ENCODE measurements at regions not wholly inside any gene's neighbourhood (a gene's known extent, or its start where the extent isn't known, plus 50 kb on each side); places are given as distances from the start of the nearest gene placed in this dataset.

- Mint-ChIP-seq H3K27ac (peak overlapping the region; percentile 63), H3K4me3 (no peak overlapping the region), H3K4me1 (ENCODE audit: unreplicated experiment) (peaks cover 4% of the 10 kb centered on the region), H3K27me3 (no peaks in the 10 kb centered on the region), H3K36me3 (peaks cover 27% of the 10 kb centered on the region), H3K9me3 (no peaks in the 10 kb centered on the region)
- no peak for TF ChIP-seq CTCF (conservative IDR thresholded peaks at IDR 0.05)
- no peak for DNase-seq (ENCODE audit: extremely low spot score, unreplicated experiment)
These were observed 77.1 kb upstream of the SLC4A11 start for GRCh38 chr20:3316136-3316535.

GRCh38 chr20:3315136-3315535 is 76.1 kb upstream of the SLC4A11 start:
- Mint-ChIP-seq H3K27me3 (no peaks in the 10 kb centered on the region), H3K36me3 (peaks cover 27% of the 10 kb centered on the region), H3K4me1 (ENCODE audit: unreplicated experiment) (peaks cover 4% of the 10 kb centered on the region), H3K9me3 (no peaks in the 10 kb centered on the region), H3K27ac (no peak overlapping the region), H3K4me3 (no peak overlapping the region)
- no peak for DNase-seq (ENCODE audit: extremely low spot score, unreplicated experiment)
- TF ChIP-seq CTCF (conservative IDR thresholded peaks at IDR 0.05): no peak

- no peak for TF ChIP-seq CTCF (conservative IDR thresholded peaks at IDR 0.05)
- Mint-ChIP-seq H3K27me3 (no peaks in the 10 kb centered on the region), H3K27ac (no peak overlapping the region), H3K36me3 (peaks cover 27% of the 10 kb centered on the region), H3K4me3 (no peak overlapping the region), H3K4me1 (ENCODE audit: unreplicated experiment) (peaks cover 4% of the 10 kb centered on the region), H3K9me3 (no peaks in the 10 kb centered on the region)
- DNase-seq (ENCODE audit: extremely low spot score, unreplicated experiment): no peak
These were observed 75.4 kb upstream of the SLC4A11 start for GRCh38 chr20:3314391-3314790.

GRCh38 chr20:3313683-3314065 is 74.7 kb upstream of the SLC4A11 start:
- TF ChIP-seq CTCF (conservative IDR thresholded peaks at IDR 0.05): no peak
- Mint-ChIP-seq H3K36me3 (peaks cover 32% of the 10 kb centered on the region), H3K27me3 (no peaks in the 10 kb centered on the region), H3K4me1 (ENCODE audit: unreplicated experiment) (peaks cover 4% of the 10 kb centered on the region), H3K27ac (peak overlapping the region; percentile 70), H3K4me3 (no peak overlapping the region), H3K9me3 (no peaks in the 10 kb centered on the region)
- no peak for DNase-seq (ENCODE audit: extremely low spot score, unreplicated experiment)

- no peaks in the 10 kb centered on the region for H3K9me3 Mint-ChIP-seq
- H3K4me1 Mint-ChIP-seq (ENCODE audit: unreplicated experiment): peaks cover 4% of the 10 kb centered on the region
- H3K27me3 Mint-ChIP-seq: no peaks in the 10 kb centered on the region
- peak overlapping the region; percentile 70 for H3K27ac Mint-ChIP-seq
- no peak for TF ChIP-seq CTCF (conservative IDR thresholded peaks at IDR 0.05)
- no peak for DNase-seq (ENCODE audit: extremely low spot score, unreplicated experiment)
- no peak overlapping the region for H3K4me3 Mint-ChIP-seq
- H3K36me3 Mint-ChIP-seq: peaks cover 29% of the 10 kb centered on the region
These were observed 74.1 kb upstream of the SLC4A11 start for GRCh38 chr20:3312940-3313682.
